ENCODE measurements at regions not wholly inside any gene's neighbourhood (a gene's known extent, or its start where the extent isn't known, plus 50 kb on each side); places are given as distances from the start of the nearest gene placed in this dataset.

GRCh38 chrX:11953615-11954014, 184.7 kb upstream of the FRMPD4 start:
- POLR2A ChIA-PET = no interaction called here
- no peak for ATAC-seq
- DNase-seq = no peak
- intact Hi-C loops (cut with DNase I, micrococcal nuclease) = no loop called here
- Mint-ChIP-seq H3K4me1 (no peaks in the 10 kb centered on the region), H3K27ac (no peak overlapping the region), H3K9me3 (ENCODE audit: low read depth) (no peaks in the 10 kb centered on the region), H3K4me3 (no peak overlapping the region), H3K36me3 (ENCODE audit: low read depth) (no peaks in the 10 kb centered on the region), H3K27me3 (peaks cover 7% of the 10 kb centered on the region)
- CTCF ChIA-PET = no interaction called here

- H3K4me1 Mint-ChIP-seq = no peaks in the 10 kb centered on the region
- peaks cover 6% of the 10 kb centered on the region for H3K27me3 Mint-ChIP-seq
- DNase-seq = no peak
- no peaks in the 10 kb centered on the region for H3K9me3 Mint-ChIP-seq (ENCODE audit: low read depth)
- no peaks in the 10 kb centered on the region for H3K36me3 Mint-ChIP-seq (ENCODE audit: low read depth)
- ChIA-PET CTCF (no interaction called here), POLR2A (no interaction called here)
- no peak overlapping the region for H3K27ac Mint-ChIP-seq
- intact Hi-C loops (cut with DNase I, micrococcal nuclease) = no loop called here
- ATAC-seq = no peak
- H3K4me3 Mint-ChIP-seq = no peak overlapping the region
Measured at GRCh38 chrX:11954176-11954575, 184.1 kb upstream of the FRMPD4 start.

GRCh38 chrX:11960031-11960430, 178.2 kb upstream of the FRMPD4 start:
- Mint-ChIP-seq H3K36me3 (ENCODE audit: low read depth) (no peaks in the 10 kb centered on the region), H3K27me3 (no peaks in the 10 kb centered on the region), H3K4me3 (no peak overlapping the region), H3K4me1 (no peaks in the 10 kb centered on the region), H3K9me3 (ENCODE audit: low read depth) (no peaks in the 10 kb centered on the region), H3K27ac (no peak overlapping the region)
- POLR2A ChIA-PET = no interaction called here
- CTCF ChIA-PET = no interaction called here
- ATAC-seq (no peak), DNase-seq (no peak)
- intact Hi-C loops (cut with DNase I, micrococcal nuclease) = no loop called here

GRCh38 chrX:11965436-11965835, 172.8 kb upstream of the FRMPD4 start:
- Mint-ChIP-seq H3K27ac (no peak overlapping the region), H3K4me1 (no peaks in the 10 kb centered on the region), H3K27me3 (no peaks in the 10 kb centered on the region), H3K4me3 (no peak overlapping the region), H3K36me3 (ENCODE audit: low read depth) (no peaks in the 10 kb centered on the region), H3K9me3 (ENCODE audit: low read depth) (no peaks in the 10 kb centered on the region)
- POLR2A ChIA-PET = no interaction called here
- CTCF ChIA-PET = no interaction called here
- DNase-seq (no peak), ATAC-seq (no peak)
- intact Hi-C loops (cut with DNase I, micrococcal nuclease) = no loop called here

GRCh38 chrX:11967986-11968869, 170.0 kb upstream of the FRMPD4 start:
- ChIA-PET CTCF (no interaction called here), POLR2A (no interaction called here)
- Mint-ChIP-seq H3K27ac (no peak overlapping the region), H3K9me3 (ENCODE audit: low read depth) (no peaks in the 10 kb centered on the region), H3K36me3 (ENCODE audit: low read depth) (no peaks in the 10 kb centered on the region), H3K4me3 (no peak overlapping the region), H3K4me1 (no peaks in the 10 kb centered on the region), H3K27me3 (no peaks in the 10 kb centered on the region)
- intact Hi-C loops (cut with DNase I, micrococcal nuclease) = no loop called here
- no peak for DNase-seq
- no peak for ATAC-seq

- ATAC-seq = no peak
- H3K4me3 Mint-ChIP-seq = no peak overlapping the region
- ChIA-PET POLR2A (no interaction called here), CTCF (no interaction called here)
- no peak for DNase-seq
- peaks cover 2% of the 10 kb centered on the region for H3K27me3 Mint-ChIP-seq
- intact Hi-C loops (cut with DNase I, micrococcal nuclease) = no loop called here
- no peaks in the 10 kb centered on the region for H3K9me3 Mint-ChIP-seq (ENCODE audit: low read depth)
- no peaks in the 10 kb centered on the region for H3K4me1 Mint-ChIP-seq
- H3K36me3 Mint-ChIP-seq (ENCODE audit: low read depth) = no peaks in the 10 kb centered on the region
- no peak overlapping the region for H3K27ac Mint-ChIP-seq
Measured at GRCh38 chrX:11968991-11969390, 169.3 kb upstream of the FRMPD4 start.

- H3K27ac Mint-ChIP-seq = no peak overlapping the region
- DNase-seq (no peak), ATAC-seq (no peak)
- H3K36me3 Mint-ChIP-seq (ENCODE audit: low read depth) = no peaks in the 10 kb centered on the region
- no peaks in the 10 kb centered on the region for H3K4me1 Mint-ChIP-seq
- peaks cover 7% of the 10 kb centered on the region for H3K27me3 Mint-ChIP-seq
- ChIA-PET CTCF (no interaction called here), POLR2A (no interaction called here)
- no peak overlapping the region for H3K4me3 Mint-ChIP-seq
- H3K9me3 Mint-ChIP-seq (ENCODE audit: low read depth) = no peaks in the 10 kb centered on the region
- intact Hi-C loops (cut with DNase I, micrococcal nuclease) = no loop called here
Measured at GRCh38 chrX:11970578-11971359, 167.5 kb upstream of the FRMPD4 start.

- intact Hi-C loops (cut with DNase I, micrococcal nuclease) = no loop called here
- Mint-ChIP-seq H3K27ac (no peak overlapping the region), H3K27me3 (peaks cover 7% of the 10 kb centered on the region), H3K4me3 (no peak overlapping the region), H3K4me1 (no peaks in the 10 kb centered on the region), H3K9me3 (ENCODE audit: low read depth) (no peaks in the 10 kb centered on the region), H3K36me3 (ENCODE audit: low read depth) (no peaks in the 10 kb centered on the region)
- ATAC-seq (no peak), DNase-seq (no peak)
- ChIA-PET CTCF (no interaction called here), POLR2A (no interaction called here)
Measured at GRCh38 chrX:11976663-11977062, 161.6 kb upstream of the FRMPD4 start.

GRCh38 chrX:11992271-11992670, 146.0 kb upstream of the FRMPD4 start:
- H3K4me3 Mint-ChIP-seq = no peak overlapping the region
- H3K4me1 Mint-ChIP-seq = no peaks in the 10 kb centered on the region
- no peaks in the 10 kb centered on the region for H3K27me3 Mint-ChIP-seq
- ATAC-seq = no peak
- intact Hi-C loops (cut with DNase I, micrococcal nuclease) = no loop called here
- DNase-seq = no peak
- H3K9me3 Mint-ChIP-seq (ENCODE audit: low read depth) = no peaks in the 10 kb centered on the region
- ChIA-PET POLR2A (no interaction called here), CTCF (no interaction called here)
- no peaks in the 10 kb centered on the region for H3K36me3 Mint-ChIP-seq (ENCODE audit: low read depth)
- H3K27ac Mint-ChIP-seq = no peak overlapping the region

GRCh38 chrX:11995146-11995545, 143.1 kb upstream of the FRMPD4 start:
- Mint-ChIP-seq H3K9me3 (ENCODE audit: low read depth) (no peaks in the 10 kb centered on the region), H3K4me1 (no peaks in the 10 kb centered on the region), H3K4me3 (no peak overlapping the region), H3K36me3 (ENCODE audit: low read depth) (no peaks in the 10 kb centered on the region), H3K27me3 (no peaks in the 10 kb centered on the region), H3K27ac (no peak overlapping the region)
- intact Hi-C loops (cut with DNase I, micrococcal nuclease) = no loop called here
- ChIA-PET CTCF (no interaction called here), POLR2A (no interaction called here)
- no peak for DNase-seq
- ATAC-seq = no peak

- Mint-ChIP-seq H3K27ac (no peak overlapping the region), H3K9me3 (ENCODE audit: low read depth) (no peaks in the 10 kb centered on the region), H3K27me3 (peaks cover 3% of the 10 kb centered on the region), H3K4me3 (no peak overlapping the region), H3K36me3 (ENCODE audit: low read depth) (no peaks in the 10 kb centered on the region), H3K4me1 (no peaks in the 10 kb centered on the region)
- DNase-seq = no peak
- intact Hi-C loops (cut with DNase I, micrococcal nuclease) = no loop called here
- ATAC-seq = no peak
- ChIA-PET CTCF (no interaction called here), POLR2A (no interaction called here)
Measured at GRCh38 chrX:11996810-11997209, 141.5 kb upstream of the FRMPD4 start.

GRCh38 chrX:11998944-11999343, 139.3 kb upstream of the FRMPD4 start:
- Mint-ChIP-seq H3K27ac (no peak overlapping the region), H3K9me3 (ENCODE audit: low read depth) (no peaks in the 10 kb centered on the region), H3K27me3 (peaks cover 3% of the 10 kb centered on the region), H3K36me3 (ENCODE audit: low read depth) (no peaks in the 10 kb centered on the region), H3K4me1 (no peaks in the 10 kb centered on the region), H3K4me3 (no peak overlapping the region)
- ATAC-seq (no peak), DNase-seq (no peak)
- ChIA-PET CTCF (interaction anchor here (0.6 kb wide), 1 partner anchor 82 kb away, joined by 3 read pairs; no protein-coding TSS in a partner anchor), POLR2A (no interaction called here)
- intact Hi-C loops (cut with DNase I, micrococcal nuclease) = no loop called here
